WERI-Rb-1 (cell line): ENCODE measurements at regions not wholly inside any gene's neighbourhood (a gene's known extent, or its start where the extent isn't known, plus 50 kb on each side); places are given as distances from the start of the nearest gene placed in this dataset.

Source experiments
- DNase-seq: peaks from one replicate; pipeline ENCODE4 v3.0.0-alpha.2; 2020
- H3K27ac ChIP-seq: fragments of 250-450 bp; sonication (Bioruptor Pico); 2 replicates; pipeline ENCODE4 v1.5.1; 2020; ENCODE audit warnings: mild to moderate bottlenecking, moderate library complexity
- H3K27me3 ChIP-seq: fragments of 250-450 bp; sonication (Bioruptor Pico); 2 replicates; pipeline ENCODE4 v1.5.1; 2021; ENCODE audit warnings: mild to moderate bottlenecking, low read depth, moderate library complexity; ENCODE audit not compliant: insufficient read depth, severe bottlenecking
- H3K36me3 ChIP-seq: fragments of 250-450 bp; sonication (Bioruptor Pico); 2 replicates; pipeline ENCODE4 v1.5.1; 2020; ENCODE audit warnings: mild to moderate bottlenecking, moderate library complexity
- H3K4me3 ChIP-seq: 2 replicates; pipeline ENCODE4 v1.5.1; 2011; ENCODE audit warnings: low read depth, mild to moderate bottlenecking, control low read depth, low read length
- H3K9me3 ChIP-seq: fragments of 250-450 bp; sonication (Bioruptor Pico); 2 replicates; pipeline ENCODE4 v1.5.1; 2021; ENCODE audit warnings: mild to moderate bottlenecking, moderate library complexity; ENCODE audit not compliant: severe bottlenecking
- CTCF ChIP-seq: IDR thresholded peaks from 2 replicates; pipeline ENCODE4 v1.5.1; 2011; ENCODE audit warnings: low read depth, mild to moderate bottlenecking, control low read depth, inconsistent platforms, low read length

- Histone ChIP-seq H3K36me3 (no peaks in the 10 kb centered on the region), H3K27me3 (no peaks in the 10 kb centered on the region), H3K4me3 (no peak overlapping the region), H3K9me3 (no peaks in the 10 kb centered on the region), H3K27ac (no peak overlapping the region)
- TF ChIP-seq CTCF = no peak
- no peak for DNase-seq
These were observed 80.1 kb upstream of the PFKP start for GRCh38 chr10:2987185-2987768.

- TF ChIP-seq CTCF = no peak
- H3K36me3 ChIP-seq = no peaks in the 10 kb centered on the region
- H3K9me3 ChIP-seq = no peaks in the 10 kb centered on the region
- no peaks in the 10 kb centered on the region for H3K27me3 ChIP-seq
- no peak for DNase-seq
- H3K27ac ChIP-seq = no peak overlapping the region
- no peak overlapping the region for H3K4me3 ChIP-seq
These were observed 81.0 kb upstream of the PFKP start for GRCh38 chr10:2986391-2986801.

- no peaks in the 10 kb centered on the region for H3K36me3 ChIP-seq
- H3K4me3 ChIP-seq = no peak overlapping the region
- H3K9me3 ChIP-seq = no peaks in the 10 kb centered on the region
- no peak overlapping the region for H3K27ac ChIP-seq
- no peak for DNase-seq
- TF ChIP-seq CTCF = no peak
- no peaks in the 10 kb centered on the region for H3K27me3 ChIP-seq
These were observed 81.6 kb upstream of the PFKP start for GRCh38 chr10:2985729-2986232.

- DNase-seq = no peak
- no peaks in the 10 kb centered on the region for H3K27me3 ChIP-seq
- no peak overlapping the region for H3K4me3 ChIP-seq
These were observed 82.7 kb upstream of the PFKP start for GRCh38 chr10:2984682-2985081.

GRCh38 chr10:2982146-2982545, 85.2 kb upstream of the PFKP start:
- no peaks in the 10 kb centered on the region for H3K9me3 ChIP-seq
- no peaks in the 10 kb centered on the region for H3K27me3 ChIP-seq
- DNase-seq = no peak
- TF ChIP-seq CTCF = no peak
- no peak overlapping the region for H3K27ac ChIP-seq
- no peaks in the 10 kb centered on the region for H3K36me3 ChIP-seq
- H3K4me3 ChIP-seq = no peak overlapping the region

More at GRCh38 chr10:2984682-2985081, 82.7 kb upstream of the PFKP start:
- TF ChIP-seq CTCF = no peak
- no peak overlapping the region for H3K27ac ChIP-seq
- H3K36me3 ChIP-seq = no peaks in the 10 kb centered on the region
- no peaks in the 10 kb centered on the region for H3K9me3 ChIP-seq

GRCh38 chr10:2981361-2981801, 86.0 kb upstream of the PFKP start:
- H3K9me3 ChIP-seq = no peaks in the 10 kb centered on the region
- no peaks in the 10 kb centered on the region for H3K27me3 ChIP-seq
- no peak overlapping the region for H3K27ac ChIP-seq
- H3K4me3 ChIP-seq = no peak overlapping the region
- DNase-seq = no peak
- no peak for TF ChIP-seq CTCF
- H3K36me3 ChIP-seq = no peaks in the 10 kb centered on the region
